Fibroblast of mammary gland (primary cell): ENCODE measurements at regions not wholly inside any gene's neighbourhood (a gene's known extent, or its start where the extent isn't known, plus 50 kb on each side); places are given as distances from the start of the nearest gene placed in this dataset.
A peak's percentile ranks its signal among the peaks of the same experiment; 100 is the strongest.
"Not testable (repeated sequence)": the region's sequence is repeated elsewhere in the genome, so short reads cannot be mapped to it uniquely, and the experiment has no call there.

ENCODE experiments used
- DNase-seq: peaks from one replicate; pipeline ENCODE4 v3.0.0-alpha.2; 2010; ENCODE audit warnings: low read depth
- H3K4me3 ChIP-seq: 2 replicates; pipeline ENCODE4 v1.5.1; 2011; ENCODE audit warnings: low read depth, mild to moderate bottlenecking, low read length, moderate library complexity; ENCODE audit not compliant: control insufficient read depth
- TF ChIP-seq, protein P1 (sequence below): conservative IDR thresholded peaks from 2 replicates; pipeline ENCODE4 v1.5.1; 2011; ENCODE audit warnings: low read depth, low read length, inconsistent platforms; ENCODE audit not compliant: control insufficient read depth, insufficient read depth

DNA sequence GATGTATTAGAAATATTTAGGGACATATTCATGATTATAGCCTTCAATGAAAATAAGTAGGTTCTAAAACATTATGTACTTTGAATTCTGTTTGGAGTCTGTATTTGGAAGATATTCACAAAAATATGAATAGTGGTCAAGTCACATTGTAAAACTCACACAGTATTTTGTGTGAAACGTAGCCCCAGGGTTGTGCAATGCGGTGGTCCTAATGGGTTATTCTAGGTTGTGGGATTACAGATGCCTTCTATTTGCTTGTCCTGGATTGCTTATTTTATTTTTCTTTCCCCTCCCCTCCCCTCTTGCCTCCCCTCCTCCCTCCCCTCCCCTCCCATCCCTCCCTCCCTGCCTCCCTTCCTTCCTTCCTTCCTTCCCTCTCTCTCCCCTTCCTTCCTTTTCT is 93.7 kb upstream of the THUMPD2 start:
- DNase-seq, result no peak
- TF ChIP-seq, protein P1, sequence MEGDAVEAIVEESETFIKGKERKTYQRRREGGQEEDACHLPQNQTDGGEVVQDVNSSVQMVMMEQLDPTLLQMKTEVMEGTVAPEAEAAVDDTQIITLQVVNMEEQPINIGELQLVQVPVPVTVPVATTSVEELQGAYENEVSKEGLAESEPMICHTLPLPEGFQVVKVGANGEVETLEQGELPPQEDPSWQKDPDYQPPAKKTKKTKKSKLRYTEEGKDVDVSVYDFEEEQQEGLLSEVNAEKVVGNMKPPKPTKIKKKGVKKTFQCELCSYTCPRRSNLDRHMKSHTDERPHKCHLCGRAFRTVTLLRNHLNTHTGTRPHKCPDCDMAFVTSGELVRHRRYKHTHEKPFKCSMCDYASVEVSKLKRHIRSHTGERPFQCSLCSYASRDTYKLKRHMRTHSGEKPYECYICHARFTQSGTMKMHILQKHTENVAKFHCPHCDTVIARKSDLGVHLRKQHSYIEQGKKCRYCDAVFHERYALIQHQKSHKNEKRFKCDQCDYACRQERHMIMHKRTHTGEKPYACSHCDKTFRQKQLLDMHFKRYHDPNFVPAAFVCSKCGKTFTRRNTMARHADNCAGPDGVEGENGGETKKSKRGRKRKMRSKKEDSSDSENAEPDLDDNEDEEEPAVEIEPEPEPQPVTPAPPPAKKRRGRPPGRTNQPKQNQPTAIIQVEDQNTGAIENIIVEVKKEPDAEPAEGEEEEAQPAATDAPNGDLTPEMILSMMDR, result no peak
- H3K4me3 ChIP-seq, result no peak overlapping the region

DNA sequence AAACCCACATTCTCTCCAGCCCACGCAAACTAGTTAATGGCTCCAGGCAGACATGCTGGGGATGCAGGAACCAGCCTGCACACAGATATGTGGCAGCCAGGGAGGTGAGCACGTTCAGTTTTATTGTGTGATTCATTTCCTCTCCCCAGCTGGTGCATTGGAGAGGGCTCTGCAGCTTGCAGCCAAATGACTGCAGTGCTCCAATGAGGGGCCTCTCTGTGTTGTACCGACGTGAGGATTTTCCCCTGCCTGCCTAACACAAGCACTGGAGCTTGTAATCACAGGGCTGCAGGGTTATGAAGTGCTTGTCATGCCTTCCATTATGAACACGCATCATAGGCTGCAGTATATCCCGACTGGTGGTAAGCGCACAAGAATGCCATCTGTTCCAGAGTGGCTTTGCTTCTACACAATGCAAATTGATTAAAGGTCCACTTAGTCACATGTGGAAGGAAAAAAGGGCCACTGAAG is 92.3 kb upstream of the THUMPD2 start:
- no peak overlapping the region for H3K4me3 ChIP-seq
- TF ChIP-seq, protein P1, result no peak
- DNase-seq, result peak; percentile 76

DNA sequence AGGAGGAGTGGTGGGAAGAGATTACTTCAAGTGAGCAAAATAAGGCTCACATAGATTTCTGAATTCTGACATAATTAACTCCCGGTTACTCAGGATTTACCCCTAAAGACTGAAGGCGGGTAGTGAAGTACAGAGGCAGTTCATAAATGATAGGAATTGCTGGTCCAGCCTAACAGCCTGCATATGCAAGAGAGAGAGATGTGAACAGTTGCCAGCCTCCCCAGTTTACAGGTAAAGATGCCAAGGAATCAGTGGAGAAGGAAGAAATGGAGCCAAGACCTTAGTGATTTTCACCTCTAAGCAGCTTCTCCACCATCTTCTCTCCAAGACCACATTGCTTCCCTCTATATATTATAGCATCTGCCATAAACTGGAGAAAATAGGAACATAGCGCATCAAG is 91.8 kb upstream of the THUMPD2 start:
- TF ChIP-seq, protein P1, result no peak
- no peak for DNase-seq
- H3K4me3 ChIP-seq, result no peak overlapping the region

- no peak overlapping the region for H3K4me3 ChIP-seq
- TF ChIP-seq, protein P1, result no peak
- DNase-seq, result no peak
Measured at GRCh38 chr2:39867268-39867667, 88.2 kb upstream of the THUMPD2 start.

GRCh38 chr2:39865751-39866150 is 86.7 kb upstream of the THUMPD2 start:
- TF ChIP-seq, protein P1, result no peak
- no peak for DNase-seq
- H3K4me3 ChIP-seq, result no peak overlapping the region

DNA sequence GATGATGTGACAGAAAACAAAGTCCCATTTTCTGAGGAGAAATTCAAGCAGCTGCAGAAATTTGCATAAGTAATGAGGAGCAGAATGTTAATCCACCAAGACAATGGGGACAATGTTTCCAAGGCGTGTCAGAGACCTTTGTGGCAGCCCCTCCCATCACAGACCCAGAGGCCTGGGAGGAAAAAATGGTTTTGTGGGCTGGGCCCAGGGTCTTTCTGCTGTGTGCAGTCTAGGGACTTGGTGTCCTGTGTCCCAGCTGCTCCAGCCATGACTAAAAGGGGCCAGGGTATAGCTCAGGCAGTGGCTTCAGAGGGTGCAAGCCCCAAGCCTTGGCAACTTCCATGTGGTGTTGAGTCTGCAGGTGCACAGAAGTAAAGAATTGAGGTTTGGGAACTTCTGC is 84.6 kb upstream of the THUMPD2 start:
- not testable (repeated sequence) for H3K4me3 ChIP-seq, DNase-seq

DNA sequence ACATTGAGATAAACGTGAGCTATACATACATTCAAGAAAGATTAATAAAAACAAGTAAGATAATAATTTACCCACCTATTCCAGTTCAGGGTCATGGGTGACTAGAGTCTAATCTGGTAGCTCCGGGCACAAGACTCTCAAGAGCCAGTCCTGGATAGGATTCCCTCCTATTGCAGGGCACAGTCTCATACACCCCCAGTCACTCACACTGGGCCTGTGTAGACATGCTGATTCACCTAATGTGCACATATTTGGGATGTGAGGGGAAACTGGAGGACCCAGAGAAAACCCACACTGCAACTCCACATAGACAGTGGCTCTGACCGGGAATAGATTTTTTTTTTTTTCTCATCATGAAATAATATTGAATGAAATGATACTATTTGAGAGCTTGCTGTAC is 81.5 kb upstream of the THUMPD2 start:
- DNase-seq, result no peak
- TF ChIP-seq, protein P1, result no peak
- H3K4me3 ChIP-seq, result no peak overlapping the region
